WTC11 (cell line): ENCODE measurements at regions not wholly inside any gene's neighbourhood (a gene's known extent, or its start where the extent isn't known, plus 50 kb on each side); places are given as distances from the start of the nearest gene placed in this dataset.

Source experiments
- ATAC-seq: fragments of 200-7000 bp; cut with Tn5 transposase; 2 replicates; pipeline ENCODE4 v1.10.0; 2021; ENCODE audit warnings: mild to moderate bottlenecking, moderate library complexity
- CTCF ChIA-PET: fragments of 300-600 bp; sonication (Branson Sonifier 250); formaldehyde crosslinking; loops from one replicate; lab custom pipeline; 2021; ENCODE audit warnings: antibody characterized with exemption; lab: Charles Lee
- POLR2A ChIA-PET: fragments of 350-600 bp; sonication (Branson Sonifier 250); formaldehyde crosslinking; loops from one replicate; lab custom pipeline; 2021; ENCODE audit warnings: antibody characterized with exemption; lab: Charles Lee
- DNase-seq: peaks from one replicate; pipeline ENCODE4 v3.0.0; 2021; ENCODE audit warnings: low spot score
- H3K27ac Mint-ChIP-seq: 2 replicates; pipeline ENCODE4 v1.8.0; 2021; ENCODE audit warnings: mixed read lengths
- H3K27me3 Mint-ChIP-seq: 2 replicates; pipeline ENCODE4 v1.8.0; 2021; ENCODE audit warnings: low read depth, mild to moderate bottlenecking, moderate library complexity, mixed read lengths
- H3K36me3 Mint-ChIP-seq: 2 replicates; pipeline ENCODE4 v1.8.0; 2021; ENCODE audit warnings: mixed read lengths
- H3K4me1 Mint-ChIP-seq: 2 replicates; pipeline ENCODE4 v1.8.0; 2022; ENCODE audit warnings: mixed read lengths
- H3K4me3 Mint-ChIP-seq: 2 replicates; pipeline ENCODE4 v1.8.0; 2021; ENCODE audit warnings: mild to moderate bottlenecking, moderate library complexity, mixed read lengths
- H3K9me3 Mint-ChIP-seq: 2 replicates; pipeline ENCODE4 v1.8.0; 2021; ENCODE audit warnings: mixed read lengths
- ESRRA ChIP-seq: sonication (generic); formaldehyde crosslinking; IDR thresholded peaks from 2 replicates; pipeline ENCODE4 v1.8.1; 2022; ENCODE audit warnings: mild to moderate bottlenecking, missing genetic modification reagents, borderline replicate concordance
- MXD4 ChIP-seq: fragments of 250-450 bp; sonication (Bioruptor Pico); IDR thresholded peaks from 2 replicates; pipeline ENCODE4 v1.8.0; 2021; ENCODE audit warnings: mild to moderate bottlenecking, moderate library complexity, borderline replicate concordance
- TCF7 ChIP-seq: sonication (generic); formaldehyde crosslinking; IDR thresholded peaks from 2 replicates; pipeline ENCODE4 v1.8.0; 2022; ENCODE audit warnings: mild to moderate bottlenecking, low read depth, missing genetic modification reagents, moderate library complexity
- ZNF263 ChIP-seq: sonication (generic); formaldehyde crosslinking; IDR thresholded peaks from 2 replicates; pipeline ENCODE4 v1.8.1; 2022; ENCODE audit warnings: low read depth, mild to moderate bottlenecking, moderate library complexity, missing genetic modification reagents
- TF ChIP-seq, protein P1 (sequence below): fragments of 250-450 bp; sonication (Bioruptor Pico); IDR thresholded peaks from 2 replicates; pipeline ENCODE4 v1.9.0; 2021; ENCODE audit warnings: mild to moderate bottlenecking, borderline replicate concordance
- TF ChIP-seq, protein P2 (sequence below): sonication (generic); formaldehyde crosslinking; IDR thresholded peaks from 2 replicates; pipeline ENCODE4 v1.8.1; 2023; ENCODE audit warnings: mild to moderate bottlenecking, missing genetic modification reagents, moderate library complexity
- TF ChIP-seq, protein P3 (sequence below): fragments of 250-450 bp; sonication (Bioruptor Pico); IDR thresholded peaks from 2 replicates; pipeline ENCODE4 v1.9.0; 2021; ENCODE audit warnings: moderate library complexity, mild to moderate bottlenecking, inconsistent platforms, borderline replicate concordance
- TF ChIP-seq, protein P4 (sequence below): sonication (generic); formaldehyde crosslinking; IDR thresholded peaks from 2 replicates; pipeline ENCODE4 v1.8.1; 2022; ENCODE audit warnings: low read depth, mild to moderate bottlenecking, moderate library complexity, missing genetic modification reagents, borderline replicate concordance
- TF ChIP-seq, protein P5 (sequence below): sonication (generic); formaldehyde crosslinking; IDR thresholded peaks from 2 replicates; pipeline ENCODE4 v1.8.0; 2022; ENCODE audit warnings: mild to moderate bottlenecking, missing genetic modification reagents
- TF ChIP-seq, protein P6 (sequence below): fragments of 200-600 bp; IDR thresholded peaks from 2 replicates; pipeline ENCODE4 v1.8.0; 2022; ENCODE audit warnings: antibody characterized with exemption
- TF ChIP-seq, protein P7 (sequence below): sonication (generic); formaldehyde crosslinking; IDR thresholded peaks from 2 replicates; pipeline ENCODE4 v1.8.1; 2022; ENCODE audit warnings: mild to moderate bottlenecking, missing genetic modification reagents, moderate library complexity, borderline replicate concordance
- TF ChIP-seq, protein P8 (sequence below): sonication (generic); formaldehyde crosslinking; IDR thresholded peaks from 2 replicates; pipeline ENCODE4 v1.8.0; 2023; ENCODE audit warnings: missing genetic modification reagents
- TF ChIP-seq, protein P9 (sequence below): sonication (generic); formaldehyde crosslinking; IDR thresholded peaks from 2 replicates; pipeline ENCODE4 v1.8.1; 2023; ENCODE audit warnings: mild to moderate bottlenecking, missing genetic modification reagents, moderate library complexity
- TF ChIP-seq, protein P10 (sequence below): fragments of 250-450 bp; sonication (Bioruptor Pico); IDR thresholded peaks from 2 replicates; pipeline ENCODE4 v2.1.2; 2022; ENCODE audit warnings: mild to moderate bottlenecking, moderate library complexity

DNA sequence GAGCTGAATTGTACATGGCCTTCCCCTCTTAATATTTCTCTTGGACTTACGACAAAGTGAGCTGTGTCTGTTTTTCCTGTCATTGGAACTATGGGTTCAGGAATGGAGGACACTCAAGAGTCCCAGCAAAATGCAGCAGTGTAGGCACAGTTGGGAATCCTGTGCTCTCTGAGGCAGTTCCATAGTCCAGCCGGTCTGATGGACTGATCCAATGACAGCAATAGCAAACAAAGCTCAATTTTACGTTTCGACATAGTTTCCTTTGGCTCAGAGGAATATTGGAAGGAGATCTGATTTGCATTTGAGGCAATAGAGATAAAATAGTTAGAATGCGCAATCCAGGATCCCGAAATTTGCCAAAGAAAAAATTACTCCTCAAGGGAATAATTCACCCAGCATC lies 276.9 kb upstream of the CNTN3 start (continued):
- TF ChIP-seq, protein P1, sequence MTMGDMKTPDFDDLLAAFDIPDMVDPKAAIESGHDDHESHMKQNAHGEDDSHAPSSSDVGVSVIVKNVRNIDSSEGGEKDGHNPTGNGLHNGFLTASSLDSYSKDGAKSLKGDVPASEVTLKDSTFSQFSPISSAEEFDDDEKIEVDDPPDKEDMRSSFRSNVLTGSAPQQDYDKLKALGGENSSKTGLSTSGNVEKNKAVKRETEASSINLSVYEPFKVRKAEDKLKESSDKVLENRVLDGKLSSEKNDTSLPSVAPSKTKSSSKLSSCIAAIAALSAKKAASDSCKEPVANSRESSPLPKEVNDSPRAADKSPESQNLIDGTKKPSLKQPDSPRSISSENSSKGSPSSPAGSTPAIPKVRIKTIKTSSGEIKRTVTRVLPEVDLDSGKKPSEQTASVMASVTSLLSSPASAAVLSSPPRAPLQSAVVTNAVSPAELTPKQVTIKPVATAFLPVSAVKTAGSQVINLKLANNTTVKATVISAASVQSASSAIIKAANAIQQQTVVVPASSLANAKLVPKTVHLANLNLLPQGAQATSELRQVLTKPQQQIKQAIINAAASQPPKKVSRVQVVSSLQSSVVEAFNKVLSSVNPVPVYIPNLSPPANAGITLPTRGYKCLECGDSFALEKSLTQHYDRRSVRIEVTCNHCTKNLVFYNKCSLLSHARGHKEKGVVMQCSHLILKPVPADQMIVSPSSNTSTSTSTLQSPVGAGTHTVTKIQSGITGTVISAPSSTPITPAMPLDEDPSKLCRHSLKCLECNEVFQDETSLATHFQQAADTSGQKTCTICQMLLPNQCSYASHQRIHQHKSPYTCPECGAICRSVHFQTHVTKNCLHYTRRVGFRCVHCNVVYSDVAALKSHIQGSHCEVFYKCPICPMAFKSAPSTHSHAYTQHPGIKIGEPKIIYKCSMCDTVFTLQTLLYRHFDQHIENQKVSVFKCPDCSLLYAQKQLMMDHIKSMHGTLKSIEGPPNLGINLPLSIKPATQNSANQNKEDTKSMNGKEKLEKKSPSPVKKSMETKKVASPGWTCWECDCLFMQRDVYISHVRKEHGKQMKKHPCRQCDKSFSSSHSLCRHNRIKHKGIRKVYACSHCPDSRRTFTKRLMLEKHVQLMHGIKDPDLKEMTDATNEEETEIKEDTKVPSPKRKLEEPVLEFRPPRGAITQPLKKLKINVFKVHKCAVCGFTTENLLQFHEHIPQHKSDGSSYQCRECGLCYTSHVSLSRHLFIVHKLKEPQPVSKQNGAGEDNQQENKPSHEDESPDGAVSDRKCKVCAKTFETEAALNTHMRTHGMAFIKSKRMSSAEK (CRISPR knock-in tag): no peak
- TF ChIP-seq ESRRA (CRISPR knock-in tag): no peak

DNA sequence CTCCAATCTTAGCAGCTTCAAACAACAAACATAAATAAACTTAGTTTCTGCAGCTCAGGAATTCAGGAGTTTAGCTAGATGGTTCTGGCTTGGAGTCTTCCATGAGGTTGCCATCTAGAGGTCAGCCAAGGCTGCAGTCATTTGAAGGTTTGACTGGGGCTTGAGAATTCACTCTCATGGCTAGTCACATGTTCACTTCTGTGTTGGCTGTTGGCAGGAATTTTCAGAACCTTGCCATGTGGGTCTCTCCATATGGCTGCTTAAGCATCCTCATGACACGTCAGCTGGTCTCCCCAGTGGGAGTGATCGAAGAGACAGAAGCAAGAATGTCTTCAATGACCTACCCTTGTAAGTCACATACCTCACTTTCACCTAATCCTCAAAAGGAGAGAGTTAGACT lies 269.2 kb upstream of the CNTN3 start:
- peak; percentile 12 for DNase-seq
- no peaks in the 10 kb centered on the region for H3K27me3 Mint-ChIP-seq
- POLR2A ChIA-PET: no interaction called here
- peak; percentile 82 for ATAC-seq
- TF ChIP-seq, protein P2, sequence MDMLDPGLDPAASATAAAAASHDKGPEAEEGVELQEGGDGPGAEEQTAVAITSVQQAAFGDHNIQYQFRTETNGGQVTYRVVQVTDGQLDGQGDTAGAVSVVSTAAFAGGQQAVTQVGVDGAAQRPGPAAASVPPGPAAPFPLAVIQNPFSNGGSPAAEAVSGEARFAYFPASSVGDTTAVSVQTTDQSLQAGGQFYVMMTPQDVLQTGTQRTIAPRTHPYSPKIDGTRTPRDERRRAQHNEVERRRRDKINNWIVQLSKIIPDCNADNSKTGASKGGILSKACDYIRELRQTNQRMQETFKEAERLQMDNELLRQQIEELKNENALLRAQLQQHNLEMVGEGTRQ (CRISPR knock-in tag): peak; percentile 38
- TF ChIP-seq, protein P3, sequence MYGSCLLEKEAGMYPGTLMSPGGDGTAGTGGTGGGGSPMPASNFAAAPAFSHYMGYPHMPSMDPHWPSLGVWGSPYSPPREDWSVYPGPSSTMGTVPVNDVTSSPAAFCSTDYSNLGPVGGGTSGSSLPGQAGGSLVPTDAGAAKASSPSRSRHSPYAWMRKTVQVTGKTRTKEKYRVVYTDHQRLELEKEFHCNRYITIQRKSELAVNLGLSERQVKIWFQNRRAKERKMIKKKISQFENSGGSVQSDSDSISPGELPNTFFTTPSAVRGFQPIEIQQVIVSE (CRISPR knock-in tag): no peak
- H3K4me3 Mint-ChIP-seq: no peak overlapping the region
- no peaks in the 10 kb centered on the region for H3K36me3 Mint-ChIP-seq
- peaks cover 6% of the 10 kb centered on the region; the same call in 1 of the 2 replicates for H3K9me3 Mint-ChIP-seq
- H3K27ac Mint-ChIP-seq: no peak overlapping the region
- CTCF ChIA-PET: interaction anchor here (0.6 to 1.0 kb wide), 4 partner anchors 13 to 49 kb away, joined by 3 to 8 read pairs (median 3); no protein-coding TSS in a partner anchor
- H3K4me1 Mint-ChIP-seq: no peaks in the 10 kb centered on the region

DNA sequence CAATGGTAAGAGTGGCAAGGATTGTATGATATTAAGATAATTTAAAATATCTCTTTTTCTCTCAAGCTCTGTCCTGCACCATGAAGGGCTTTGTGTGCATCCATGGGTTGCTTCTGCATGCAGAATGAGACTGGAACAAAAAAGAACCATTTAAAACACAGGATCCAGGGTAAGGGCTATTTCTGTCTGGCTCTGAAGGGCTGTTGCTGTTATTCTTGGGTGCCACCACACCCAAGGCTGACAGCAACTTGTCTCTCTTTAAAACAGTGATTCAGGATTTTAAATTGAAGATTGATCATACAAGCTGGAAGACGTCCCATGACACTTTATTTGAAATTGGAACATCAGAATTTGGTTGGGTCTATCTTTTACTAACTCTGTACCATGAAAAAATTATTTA lies 268.8 kb upstream of the CNTN3 start:
- H3K4me1 Mint-ChIP-seq: no peaks in the 10 kb centered on the region
- CTCF ChIA-PET: interaction anchor here (0.6 to 1.0 kb wide), 4 partner anchors 14 to 48 kb away, joined by 3 to 8 read pairs (median 3); no protein-coding TSS in a partner anchor
- no peak overlapping the region for H3K27ac Mint-ChIP-seq
- ATAC-seq (no peak), DNase-seq (no peak)
- POLR2A ChIA-PET: no interaction called here
- no peaks in the 10 kb centered on the region for H3K27me3 Mint-ChIP-seq
- H3K36me3 Mint-ChIP-seq: no peaks in the 10 kb centered on the region
- H3K9me3 Mint-ChIP-seq: peaks cover 6% of the 10 kb centered on the region; the same call in 1 of the 2 replicates
- H3K4me3 Mint-ChIP-seq: no peak overlapping the region
- TF ChIP-seq, protein P4, sequence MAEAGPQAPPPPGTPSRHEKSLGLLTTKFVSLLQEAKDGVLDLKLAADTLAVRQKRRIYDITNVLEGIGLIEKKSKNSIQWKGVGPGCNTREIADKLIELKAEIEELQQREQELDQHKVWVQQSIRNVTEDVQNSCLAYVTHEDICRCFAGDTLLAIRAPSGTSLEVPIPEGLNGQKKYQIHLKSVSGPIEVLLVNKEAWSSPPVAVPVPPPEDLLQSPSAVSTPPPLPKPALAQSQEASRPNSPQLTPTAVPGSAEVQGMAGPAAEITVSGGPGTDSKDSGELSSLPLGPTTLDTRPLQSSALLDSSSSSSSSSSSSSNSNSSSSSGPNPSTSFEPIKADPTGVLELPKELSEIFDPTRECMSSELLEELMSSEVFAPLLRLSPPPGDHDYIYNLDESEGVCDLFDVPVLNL (CRISPR knock-in tag): no peak
- TF ChIP-seq, protein P5, sequence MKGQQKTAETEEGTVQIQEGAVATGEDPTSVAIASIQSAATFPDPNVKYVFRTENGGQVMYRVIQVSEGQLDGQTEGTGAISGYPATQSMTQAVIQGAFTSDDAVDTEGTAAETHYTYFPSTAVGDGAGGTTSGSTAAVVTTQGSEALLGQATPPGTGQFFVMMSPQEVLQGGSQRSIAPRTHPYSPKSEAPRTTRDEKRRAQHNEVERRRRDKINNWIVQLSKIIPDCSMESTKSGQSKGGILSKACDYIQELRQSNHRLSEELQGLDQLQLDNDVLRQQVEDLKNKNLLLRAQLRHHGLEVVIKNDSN (CRISPR knock-in tag): no peak
- TF ChIP-seq, protein P6, sequence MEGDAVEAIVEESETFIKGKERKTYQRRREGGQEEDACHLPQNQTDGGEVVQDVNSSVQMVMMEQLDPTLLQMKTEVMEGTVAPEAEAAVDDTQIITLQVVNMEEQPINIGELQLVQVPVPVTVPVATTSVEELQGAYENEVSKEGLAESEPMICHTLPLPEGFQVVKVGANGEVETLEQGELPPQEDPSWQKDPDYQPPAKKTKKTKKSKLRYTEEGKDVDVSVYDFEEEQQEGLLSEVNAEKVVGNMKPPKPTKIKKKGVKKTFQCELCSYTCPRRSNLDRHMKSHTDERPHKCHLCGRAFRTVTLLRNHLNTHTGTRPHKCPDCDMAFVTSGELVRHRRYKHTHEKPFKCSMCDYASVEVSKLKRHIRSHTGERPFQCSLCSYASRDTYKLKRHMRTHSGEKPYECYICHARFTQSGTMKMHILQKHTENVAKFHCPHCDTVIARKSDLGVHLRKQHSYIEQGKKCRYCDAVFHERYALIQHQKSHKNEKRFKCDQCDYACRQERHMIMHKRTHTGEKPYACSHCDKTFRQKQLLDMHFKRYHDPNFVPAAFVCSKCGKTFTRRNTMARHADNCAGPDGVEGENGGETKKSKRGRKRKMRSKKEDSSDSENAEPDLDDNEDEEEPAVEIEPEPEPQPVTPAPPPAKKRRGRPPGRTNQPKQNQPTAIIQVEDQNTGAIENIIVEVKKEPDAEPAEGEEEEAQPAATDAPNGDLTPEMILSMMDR: no peak
- TF ChIP-seq, protein P7, sequence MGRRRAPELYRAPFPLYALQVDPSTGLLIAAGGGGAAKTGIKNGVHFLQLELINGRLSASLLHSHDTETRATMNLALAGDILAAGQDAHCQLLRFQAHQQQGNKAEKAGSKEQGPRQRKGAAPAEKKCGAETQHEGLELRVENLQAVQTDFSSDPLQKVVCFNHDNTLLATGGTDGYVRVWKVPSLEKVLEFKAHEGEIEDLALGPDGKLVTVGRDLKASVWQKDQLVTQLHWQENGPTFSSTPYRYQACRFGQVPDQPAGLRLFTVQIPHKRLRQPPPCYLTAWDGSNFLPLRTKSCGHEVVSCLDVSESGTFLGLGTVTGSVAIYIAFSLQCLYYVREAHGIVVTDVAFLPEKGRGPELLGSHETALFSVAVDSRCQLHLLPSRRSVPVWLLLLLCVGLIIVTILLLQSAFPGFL (CRISPR knock-in tag): no peak
- TF ChIP-seq MXD4 (CRISPR knock-in tag) (no peak), ZNF263 (CRISPR knock-in tag) (no peak), TCF7 (CRISPR knock-in tag) (no peak)
- TF ChIP-seq, protein P8, sequence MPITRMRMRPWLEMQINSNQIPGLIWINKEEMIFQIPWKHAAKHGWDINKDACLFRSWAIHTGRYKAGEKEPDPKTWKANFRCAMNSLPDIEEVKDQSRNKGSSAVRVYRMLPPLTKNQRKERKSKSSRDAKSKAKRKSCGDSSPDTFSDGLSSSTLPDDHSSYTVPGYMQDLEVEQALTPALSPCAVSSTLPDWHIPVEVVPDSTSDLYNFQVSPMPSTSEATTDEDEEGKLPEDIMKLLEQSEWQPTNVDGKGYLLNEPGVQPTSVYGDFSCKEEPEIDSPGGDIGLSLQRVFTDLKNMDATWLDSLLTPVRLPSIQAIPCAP (CRISPR knock-in tag): no peak
- TF ChIP-seq, protein P9, sequence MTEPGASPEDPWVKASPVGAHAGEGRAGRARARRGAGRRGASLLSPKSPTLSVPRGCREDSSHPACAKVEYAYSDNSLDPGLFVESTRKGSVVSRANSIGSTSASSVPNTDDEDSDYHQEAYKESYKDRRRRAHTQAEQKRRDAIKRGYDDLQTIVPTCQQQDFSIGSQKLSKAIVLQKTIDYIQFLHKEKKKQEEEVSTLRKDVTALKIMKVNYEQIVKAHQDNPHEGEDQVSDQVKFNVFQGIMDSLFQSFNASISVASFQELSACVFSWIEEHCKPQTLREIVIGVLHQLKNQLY (CRISPR knock-in tag): no peak
- TF ChIP-seq, protein P10, sequence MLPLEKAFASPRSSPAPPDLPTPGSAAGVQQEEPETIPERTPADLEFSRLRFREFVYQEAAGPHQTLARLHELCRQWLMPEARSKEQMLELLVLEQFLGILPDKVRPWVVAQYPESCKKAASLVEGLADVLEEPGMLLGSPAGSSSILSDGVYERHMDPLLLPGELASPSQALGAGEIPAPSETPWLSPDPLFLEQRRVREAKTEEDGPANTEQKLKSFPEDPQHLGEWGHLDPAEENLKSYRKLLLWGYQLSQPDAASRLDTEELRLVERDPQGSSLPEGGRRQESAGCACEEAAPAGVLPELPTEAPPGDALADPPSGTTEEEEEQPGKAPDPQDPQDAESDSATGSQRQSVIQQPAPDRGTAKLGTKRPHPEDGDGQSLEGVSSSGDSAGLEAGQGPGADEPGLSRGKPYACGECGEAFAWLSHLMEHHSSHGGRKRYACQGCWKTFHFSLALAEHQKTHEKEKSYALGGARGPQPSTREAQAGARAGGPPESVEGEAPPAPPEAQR (CRISPR knock-in tag): no peak
